Neural cell (in vitro differentiated cells): ENCODE measurements at regions not wholly inside any gene's neighbourhood (a gene's known extent, or its start where the extent isn't known, plus 50 kb on each side); places are given as distances from the start of the nearest gene placed in this dataset.

Experiments
- CTCF ChIP-seq: fragments of 450-650 bp; IDR thresholded peaks from 2 replicates; pipeline ENCODE4 v1.5.1; 2014; ENCODE audit warnings: antibody characterized with exemption, mild to moderate bottlenecking, moderate library complexity; ENCODE audit not compliant: poor library complexity, severe bottlenecking
- EZH2 ChIP-seq: fragments of 200-600, 300-800 bp; shearing (Covaris generic), sonication (generic); IDR thresholded peaks from 2 replicates; pipeline ENCODE4 v1.6.1; 2014; ENCODE audit warnings: antibody characterized with exemption, low read length, borderline replicate concordance, mild to moderate bottlenecking; ENCODE audit not compliant: insufficient read depth, poor library complexity, severe bottlenecking
- SMC3 ChIP-seq: fragments of 450-650 bp; conservative IDR thresholded peaks from 2 replicates; pipeline ENCODE4 v1.6.1; 2014; ENCODE audit warnings: antibody characterized with exemption, mild to moderate bottlenecking, moderate library complexity; ENCODE audit not compliant: poor library complexity

DNA sequence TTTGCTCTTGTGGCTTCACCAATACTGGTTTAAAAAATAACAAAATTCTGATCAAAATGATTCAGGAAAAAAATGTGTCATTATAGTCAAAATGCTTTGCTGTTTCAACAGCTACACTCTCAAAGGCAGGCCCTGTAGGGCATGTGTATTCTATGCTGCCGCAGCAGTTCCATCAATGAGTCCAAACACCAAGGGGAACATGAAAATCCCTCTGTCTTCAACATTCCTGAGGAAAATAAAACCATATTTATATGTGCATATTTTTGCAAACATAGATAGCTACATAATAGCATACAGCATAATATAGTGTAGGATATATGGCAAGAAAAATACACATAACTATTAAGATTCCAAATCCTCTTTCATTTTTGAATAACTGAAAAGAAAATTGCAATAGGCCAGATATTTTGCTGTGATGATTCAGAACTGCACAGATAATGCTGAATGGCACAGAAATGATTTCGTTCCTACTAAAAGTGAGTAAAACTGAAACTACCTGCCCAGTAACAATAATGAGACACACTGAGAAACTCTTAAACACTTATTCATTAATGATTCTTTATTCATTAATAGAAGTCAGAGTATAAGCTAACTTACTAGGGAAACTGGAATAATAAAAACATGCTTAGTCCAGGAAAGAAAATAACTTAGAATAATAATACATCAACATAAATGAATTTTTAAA lies 343.8 kb downstream of the SUCLG1 start:
- TF ChIP-seq CTCF, result no peak
- no peak for TF ChIP-seq SMC3
- TF ChIP-seq EZH2, result no peak
